Mammary epithelial cell (primary cell): ENCODE measurements at regions not wholly inside any gene's neighbourhood (a gene's known extent, or its start where the extent isn't known, plus 50 kb on each side); places are given as distances from the start of the nearest gene placed in this dataset.
"Not testable (repeated sequence)": the region's sequence is repeated elsewhere in the genome, so short reads cannot be mapped to it uniquely, and the experiment has no call there.

Experiments used
- CTCF ChIP-seq, 2 donors: IDR thresholded peaks in 1 of 2; conservative IDR thresholded peaks in 1 of 2; 2 replicates each; pipeline ENCODE4 v1.5.1; 2011 to 2012; ENCODE audit warnings: inconsistent platforms in 2 of 2, low read length in 2 of 2, mild to moderate bottlenecking in 2 of 2, control low read depth in 1 of 2, low read depth in 1 of 2; ENCODE audit not compliant: insufficient read depth in 1 of 2; ENCODE audit errors: extremely low read depth in 1 of 2
- EZH2 ChIP-seq: IDR thresholded peaks from 2 replicates; pipeline ENCODE4 v1.6.1; 2012; ENCODE audit warnings: low read length, inconsistent platforms, borderline replicate concordance

GRCh38 chr3:16021801-16022200 is 152.7 kb upstream of the GALNT15 start:
- TF ChIP-seq CTCF (conservative IDR thresholded peaks at IDR 0.05 in 1 of 2, IDR thresholded peaks at IDR 0.05 in 1 of 2; ENCODE audit: extremely low read depth in 1 of 2, insufficient read depth in 1 of 2, low read depth in 1 of 2, low read length in 2 of 2); EZH2: not testable (repeated sequence)
